Nephron progenitor cell (in vitro differentiated cells): ENCODE measurements at regions not wholly inside any gene's neighbourhood (a gene's known extent, or its start where the extent isn't known, plus 50 kb on each side); places are given as distances from the start of the nearest gene placed in this dataset.

Experiments
- DNase-seq: peaks from one replicate; pipeline ENCODE4 v3.0.0; 2021
- H3K27ac Mint-ChIP-seq: 2 replicates; pipeline ENCODE4 v1.8.0; 2021; ENCODE audit warnings: mild to moderate bottlenecking, moderate library complexity, mixed read lengths
- H3K27me3 Mint-ChIP-seq: 2 replicates; pipeline ENCODE4 v1.8.0; 2021; ENCODE audit warnings: mild to moderate bottlenecking, low read depth, mixed read lengths; ENCODE audit not compliant: poor library complexity
- H3K36me3 Mint-ChIP-seq: 2 replicates; pipeline ENCODE4 v1.8.0; 2021; ENCODE audit warnings: low read depth, mixed read lengths
- H3K4me1 Mint-ChIP-seq: 2 replicates; pipeline ENCODE4 v1.8.0; 2021; ENCODE audit warnings: mixed read lengths
- H3K4me3 Mint-ChIP-seq: 2 replicates; pipeline ENCODE4 v1.8.0; 2021; ENCODE audit warnings: mild to moderate bottlenecking, moderate library complexity, mixed read lengths
- H3K9me3 Mint-ChIP-seq: 2 replicates; pipeline ENCODE4 v1.8.0; 2021; ENCODE audit warnings: mild to moderate bottlenecking, moderate library complexity, mixed read lengths
- CTCF ChIP-seq: fragments of 200-600 bp; sonication (generic); IDR thresholded peaks from 2 replicates; pipeline ENCODE4 v1.5.0; 2021; ENCODE audit warnings: antibody characterized with exemption

GRCh38 chr2:128439031-128439790, 120.5 kb upstream of the HS6ST1 start:
- H3K36me3 Mint-ChIP-seq: no peaks in the 10 kb centered on the region
- TF ChIP-seq CTCF: no peak
- H3K4me3 Mint-ChIP-seq: no peak overlapping the region
- H3K9me3 Mint-ChIP-seq: no peaks in the 10 kb centered on the region
- H3K4me1 Mint-ChIP-seq: peaks cover 58% of the 10 kb centered on the region
- no peak for DNase-seq
- peaks cover 34% of the 10 kb centered on the region for H3K27me3 Mint-ChIP-seq
- H3K27ac Mint-ChIP-seq: no peak overlapping the region

GRCh38 chr2:128439791-128440665, 121.4 kb upstream of the HS6ST1 start:
- no peak overlapping the region for H3K4me3 Mint-ChIP-seq

GRCh38 chr2:128440666-128441340, 122.1 kb upstream of the HS6ST1 start:
- H3K36me3 Mint-ChIP-seq: no peaks in the 10 kb centered on the region
- no peak for TF ChIP-seq CTCF
- peak overlapping the region; percentile 19 for H3K27ac Mint-ChIP-seq
- no peak for DNase-seq
- H3K4me3 Mint-ChIP-seq: no peak overlapping the region
- no peaks in the 10 kb centered on the region for H3K9me3 Mint-ChIP-seq
- peaks cover 31% of the 10 kb centered on the region for H3K27me3 Mint-ChIP-seq
- H3K4me1 Mint-ChIP-seq: peaks cover 55% of the 10 kb centered on the region

More at GRCh38 chr2:128439791-128440665, 121.4 kb upstream of the HS6ST1 start:
- Mint-ChIP-seq H3K4me1 (peaks cover 57% of the 10 kb centered on the region), H3K27ac (peak overlapping the region; percentile 19), H3K36me3 (no peaks in the 10 kb centered on the region), H3K9me3 (no peaks in the 10 kb centered on the region), H3K27me3 (peaks cover 36% of the 10 kb centered on the region)
- no peak for TF ChIP-seq CTCF
- no peak for DNase-seq

GRCh38 chr2:128441341-128442052, 122.8 kb upstream of the HS6ST1 start:
- Mint-ChIP-seq H3K27ac (no peak overlapping the region), H3K4me1 (peaks cover 51% of the 10 kb centered on the region), H3K27me3 (peaks cover 31% of the 10 kb centered on the region), H3K9me3 (no peaks in the 10 kb centered on the region), H3K36me3 (no peaks in the 10 kb centered on the region), H3K4me3 (no peak overlapping the region)
- no peak for DNase-seq
- no peak for TF ChIP-seq CTCF

GRCh38 chr2:128442053-128442751, 123.5 kb upstream of the HS6ST1 start:
- peaks cover 50% of the 10 kb centered on the region for H3K4me1 Mint-ChIP-seq
- H3K36me3 Mint-ChIP-seq: no peaks in the 10 kb centered on the region
- no peak overlapping the region for H3K27ac Mint-ChIP-seq
- H3K27me3 Mint-ChIP-seq: peaks cover 25% of the 10 kb centered on the region
- DNase-seq: no peak
- H3K4me3 Mint-ChIP-seq: no peak overlapping the region
- no peak for TF ChIP-seq CTCF
- no peaks in the 10 kb centered on the region for H3K9me3 Mint-ChIP-seq
